ENCODE measurements at regions not wholly inside any gene's neighbourhood (a gene's known extent, or its start where the extent isn't known, plus 50 kb on each side); places are given as distances from the start of the nearest gene placed in this dataset.

- H4K8ac ChIP-seq (ENCODE audit: extremely low read depth, insufficient read depth, low read length): no peak overlapping the region
- H2BK15ac ChIP-seq (ENCODE audit: low read length): no peak overlapping the region
- no peak overlapping the region for H3K18ac ChIP-seq (ENCODE audit: extremely low read depth, low read length)
- H4K20me1 ChIP-seq (replicated peaks in 1 of 2; ENCODE audit: control insufficient read depth in 1 of 2, insufficient read depth in 2 of 2, low read length in 2 of 2): no peaks in the 10 kb centered on the region
- no peaks in the 10 kb centered on the region for H3K79me1 ChIP-seq (ENCODE audit: low read depth, low read length)
- no peak overlapping the region for H3K23ac ChIP-seq (ENCODE audit: insufficient read length)
- no peak overlapping the region for H3K56ac ChIP-seq (replicated peaks; ENCODE audit: insufficient read length, low read depth, low read length)
- no peak overlapping the region for H3K9ac ChIP-seq (replicated peaks in 1 of 4; ENCODE audit: extremely low read depth in 1 of 4, low read depth in 3 of 4, low read length in 3 of 4)
- H3K79me2 ChIP-seq (ENCODE audit: control insufficient read depth in 1 of 2, insufficient read depth in 2 of 2, low read length in 2 of 2): no peaks in the 10 kb centered on the region
- CTCF ChIA-PET (ENCODE audit: partially characterized antibody): no interaction called here
- no peak overlapping the region for H3K4ac ChIP-seq (replicated peaks; ENCODE audit: insufficient read length, low read depth, low read length)
- H2BK5ac ChIP-seq (ENCODE audit: low read depth, low read length): no peak overlapping the region
- no peak for FAIRE-seq
- 0 out of 4 replicates have a peak, but pooled peaks cover 0 to 6% of the 10 kb centered on the region in 2 experiments for H3K9me3 ChIP-seq (ENCODE audit: insufficient read depth in 2 of 2, low read depth in 1 of 2, low read length in 1 of 2)
- H3K36me3 ChIP-seq (ENCODE audit: control insufficient read depth in 2 of 4, insufficient read depth in 4 of 4, low read length in 3 of 4): no peaks in the 10 kb centered on the region
- H4K91ac ChIP-seq (replicated peaks; ENCODE audit: insufficient read length, low read length): no peak overlapping the region
- H3K4me3 ChIP-seq (ENCODE audit: extremely low read depth in 1 of 4, insufficient read depth in 2 of 4, low read depth in 3 of 4, low read length in 4 of 4): no peak overlapping the region
- no peak overlapping the region for H2BK120ac ChIP-seq (replicated peaks; ENCODE audit: low read depth, low read length)
- no peak overlapping the region for H3K27ac ChIP-seq (ENCODE audit: low read depth, low read length)
- 92% methylated on average over 4 of the region's 4 CpGs; no CpG with 5 or more reads in 1 of the 2 experiments for WGBS, 2 experiments (ENCODE audit: extremely low coverage in 1 of 2, insufficient coverage in 1 of 2, insufficient read length in 1 of 2, insufficient replicate concordance in 2 of 2, low coverage in 1 of 2, low lambda C conversion rate in 2 of 2, missing lambda C conversion rate in 1 of 2)
- no peak overlapping the region for H2BK12ac ChIP-seq (ENCODE audit: low read depth, low read length)
- H3K14ac ChIP-seq (ENCODE audit: insufficient read length): no peak overlapping the region
- H2AFZ ChIP-seq (ENCODE audit: low read length): no peak overlapping the region
- H3K4me1 ChIP-seq (replicated peaks in 1 of 4; ENCODE audit: control insufficient read depth in 3 of 4, insufficient read depth in 4 of 4, low read length in 3 of 4): no peaks in the 10 kb centered on the region
- no peak overlapping the region for H2BK20ac ChIP-seq (ENCODE audit: low read length)
- no peaks in the 10 kb centered on the region for H3K27me3 ChIP-seq (replicated peaks in 1 of 4; ENCODE audit: control insufficient read depth in 3 of 4, extremely low read depth in 1 of 4, insufficient read depth in 3 of 4, low read length in 3 of 4)
- POLR2A ChIA-PET (ENCODE audit: partially characterized antibody): no interaction called here
- no peak overlapping the region for H2AK5ac ChIP-seq (ENCODE audit: low read depth, low read length)
- H4K5ac ChIP-seq (ENCODE audit: insufficient read length, low read depth, low read length): no peak overlapping the region
- no peaks in the 10 kb centered on the region for H3K23me2 ChIP-seq (ENCODE audit: low read depth, low read length)
- no peak overlapping the region for H3K4me2 ChIP-seq (ENCODE audit: insufficient read depth in 1 of 2, low read depth in 2 of 2, low read length in 2 of 2)
- no peak for DNase-seq (ENCODE audit: low read depth in 1 of 2, low spot score in 2 of 2)
- TF ChIP-seq HDAC6 (IDR thresholded peaks at IDR 0.05; ENCODE audit: low read depth, low read length) (no peak), USF2 (IDR thresholded peaks at IDR 0.05; ENCODE audit: low read length) (no peak), ATF2 (IDR thresholded peaks at IDR 0.05; ENCODE audit: low read length) (no peak), SP4 (IDR thresholded peaks at IDR 0.05; ENCODE audit: low read length) (no peak), RAD21 (IDR thresholded peaks at IDR 0.05 in 1 of 2, conservative IDR thresholded peaks at IDR 0.05 in 1 of 2; ENCODE audit: low read depth in 2 of 2, low read length in 2 of 2) (no peak), KDM1A (IDR thresholded peaks at IDR 0.05; ENCODE audit: borderline replicate concordance, low read length) (no peak), MAX (IDR thresholded peaks at IDR 0.05) (no peak), YY1 (IDR thresholded peaks at IDR 0.05; ENCODE audit: low read depth, low read length) (no peak), POLR2A (IDR thresholded peaks at IDR 0.05; ENCODE audit: control extremely low read depth in 1 of 2, low read depth in 2 of 2, low read length in 2 of 2) (no peak), POU5F1 (IDR thresholded peaks at IDR 0.05; ENCODE audit: low read depth, low read length) (no peak), HDAC2 (IDR thresholded peaks at IDR 0.05; ENCODE audit: borderline replicate concordance in 1 of 2, low read depth in 2 of 2, low read length in 2 of 2) (no peak), CHD2 (IDR thresholded peaks at IDR 0.05; ENCODE audit: low read length) (no peak)
Observed at GRCh38 chr5:52523701-52524100, 264.0 kb upstream of the ITGA1 start.

All from H1 (cell line).